Astrocyte (in vitro differentiated cells and primary cell): ENCODE measurements at regions not wholly inside any gene's neighbourhood (a gene's known extent, or its start where the extent isn't known, plus 50 kb on each side); places are given as distances from the start of the nearest gene placed in this dataset.

Source experiments
- EZH2 ChIP-seq: IDR thresholded peaks from 2 replicates; pipeline ENCODE4 v1.6.1; 2012; ENCODE audit warnings: mild to moderate bottlenecking, low read length, inconsistent platforms; ENCODE audit not compliant: insufficient read depth
- TF ChIP-seq, protein P1 (sequence below): IDR thresholded peaks from 2 replicates; pipeline ENCODE4 v1.5.1; 2011; ENCODE audit warnings: low read depth, mild to moderate bottlenecking, inconsistent platforms, low read length, moderate library complexity; ENCODE audit not compliant: insufficient read depth

DNA sequence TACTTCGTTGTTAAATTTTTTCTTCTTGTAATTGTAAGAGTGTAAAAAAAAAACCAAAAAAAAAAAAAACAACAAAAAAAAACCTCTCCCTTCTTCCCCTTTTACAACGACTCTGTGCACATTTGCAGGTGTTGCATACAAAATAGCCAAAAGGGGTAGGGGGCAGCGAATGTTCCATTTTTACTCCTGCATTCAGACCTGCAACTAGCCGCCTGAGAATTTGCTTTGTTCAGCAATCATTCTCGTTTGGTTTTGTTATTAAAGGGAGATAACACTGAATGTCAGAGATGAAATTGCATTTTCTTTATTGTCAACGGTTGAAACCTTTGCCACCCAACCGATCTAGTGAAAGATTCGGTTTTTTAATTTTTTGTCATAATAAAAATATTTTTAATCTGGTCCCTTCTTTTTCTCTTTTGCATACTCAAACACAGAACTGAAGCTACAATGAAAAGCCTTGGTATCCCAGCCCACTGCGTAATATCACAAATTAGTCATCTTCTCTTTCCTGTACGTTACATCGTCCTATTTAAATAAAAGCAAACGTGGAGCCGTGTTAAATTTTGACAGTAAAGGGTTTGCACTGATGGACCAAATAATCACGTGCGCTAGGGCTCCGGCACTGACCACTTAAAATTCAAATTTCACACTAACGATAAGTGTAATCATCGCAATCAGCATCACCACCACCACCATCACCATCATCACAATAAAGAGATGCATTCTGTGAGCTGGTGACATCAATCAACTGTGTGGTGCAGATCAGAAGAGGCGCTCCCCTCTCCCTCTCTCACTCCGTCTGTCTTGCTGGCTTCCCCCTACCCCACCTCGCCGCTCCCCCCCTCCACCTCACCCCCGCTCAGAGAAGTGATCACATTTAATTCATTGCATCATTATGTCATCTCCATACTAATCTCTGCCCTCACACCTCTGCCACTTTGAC lies 406.2 kb upstream of the PSMD7 start:
- TF ChIP-seq, protein P1, sequence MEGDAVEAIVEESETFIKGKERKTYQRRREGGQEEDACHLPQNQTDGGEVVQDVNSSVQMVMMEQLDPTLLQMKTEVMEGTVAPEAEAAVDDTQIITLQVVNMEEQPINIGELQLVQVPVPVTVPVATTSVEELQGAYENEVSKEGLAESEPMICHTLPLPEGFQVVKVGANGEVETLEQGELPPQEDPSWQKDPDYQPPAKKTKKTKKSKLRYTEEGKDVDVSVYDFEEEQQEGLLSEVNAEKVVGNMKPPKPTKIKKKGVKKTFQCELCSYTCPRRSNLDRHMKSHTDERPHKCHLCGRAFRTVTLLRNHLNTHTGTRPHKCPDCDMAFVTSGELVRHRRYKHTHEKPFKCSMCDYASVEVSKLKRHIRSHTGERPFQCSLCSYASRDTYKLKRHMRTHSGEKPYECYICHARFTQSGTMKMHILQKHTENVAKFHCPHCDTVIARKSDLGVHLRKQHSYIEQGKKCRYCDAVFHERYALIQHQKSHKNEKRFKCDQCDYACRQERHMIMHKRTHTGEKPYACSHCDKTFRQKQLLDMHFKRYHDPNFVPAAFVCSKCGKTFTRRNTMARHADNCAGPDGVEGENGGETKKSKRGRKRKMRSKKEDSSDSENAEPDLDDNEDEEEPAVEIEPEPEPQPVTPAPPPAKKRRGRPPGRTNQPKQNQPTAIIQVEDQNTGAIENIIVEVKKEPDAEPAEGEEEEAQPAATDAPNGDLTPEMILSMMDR = no peak
- no peak for TF ChIP-seq EZH2
